ENCODE measurements at regions not wholly inside any gene's neighbourhood (a gene's known extent, or its start where the extent isn't known, plus 50 kb on each side); places are given as distances from the start of the nearest gene placed in this dataset.

DNA sequence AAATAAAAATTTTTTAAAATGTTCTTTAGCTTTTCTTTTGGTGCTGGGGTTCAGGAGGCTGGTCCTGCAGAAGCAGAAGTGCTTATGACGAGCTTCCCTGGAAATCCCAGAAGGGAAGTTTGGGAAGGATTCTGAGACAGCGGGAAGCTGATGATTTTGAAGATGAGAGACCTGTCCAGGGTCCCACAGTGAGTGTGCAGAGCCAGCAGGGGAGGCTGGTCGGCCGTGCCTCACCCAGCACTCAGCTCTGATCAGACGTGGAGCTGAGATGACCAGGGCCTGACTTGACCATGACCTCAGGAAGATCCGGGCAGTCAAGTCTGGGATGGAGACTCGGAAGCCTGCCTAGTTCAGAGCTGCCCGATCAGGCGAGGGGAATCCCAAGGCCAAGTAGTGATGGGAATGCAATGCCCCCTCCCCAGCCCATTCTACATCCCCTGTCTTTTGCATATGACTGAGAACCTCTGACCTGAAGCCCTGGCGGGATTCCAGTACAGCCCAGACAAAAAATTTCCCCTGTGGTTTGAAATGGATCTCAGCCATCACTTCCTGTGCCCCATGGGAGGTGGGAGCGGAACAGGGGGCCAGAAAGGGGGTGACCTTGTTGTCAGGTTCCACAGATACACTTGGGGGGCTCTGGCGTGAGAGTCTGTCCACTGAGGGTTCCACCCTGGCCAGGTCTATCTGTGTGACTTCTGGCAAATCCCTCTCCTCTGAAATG is 96.8 kb upstream of the RUNX3 start:
- in situ Hi-C loops (cut with MboI; ENCODE audit: low sequenced_read_pairs) = no loop called here

DNA sequence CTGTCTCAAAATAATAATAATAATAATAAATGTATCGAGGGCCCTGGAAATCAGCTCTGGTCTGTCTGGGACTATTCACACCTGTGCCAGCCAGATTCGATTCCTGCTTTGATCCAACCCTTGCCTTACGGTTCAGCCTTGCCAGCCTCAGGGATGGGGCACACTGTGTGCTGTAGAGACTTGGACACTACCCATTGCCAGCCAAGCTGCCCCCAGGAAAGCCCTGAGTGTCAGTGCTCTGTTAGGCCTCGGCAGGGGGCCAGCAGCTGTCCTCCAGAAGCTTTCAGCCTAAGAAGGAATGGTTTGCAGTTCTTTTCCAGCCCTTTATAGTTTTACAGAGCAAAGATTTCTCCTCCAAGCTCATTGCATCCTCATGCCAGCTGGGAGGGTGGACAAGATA is 96.2 kb upstream of the RUNX3 start:
- in situ Hi-C loops (cut with MboI; ENCODE audit: low sequenced_read_pairs) = no loop called here

- in situ Hi-C loops (cut with MboI; ENCODE audit: low sequenced_read_pairs) = no loop called here
Measured at GRCh38 chr1:25024615-25025350, 94.7 kb upstream of the RUNX3 start.

DNA sequence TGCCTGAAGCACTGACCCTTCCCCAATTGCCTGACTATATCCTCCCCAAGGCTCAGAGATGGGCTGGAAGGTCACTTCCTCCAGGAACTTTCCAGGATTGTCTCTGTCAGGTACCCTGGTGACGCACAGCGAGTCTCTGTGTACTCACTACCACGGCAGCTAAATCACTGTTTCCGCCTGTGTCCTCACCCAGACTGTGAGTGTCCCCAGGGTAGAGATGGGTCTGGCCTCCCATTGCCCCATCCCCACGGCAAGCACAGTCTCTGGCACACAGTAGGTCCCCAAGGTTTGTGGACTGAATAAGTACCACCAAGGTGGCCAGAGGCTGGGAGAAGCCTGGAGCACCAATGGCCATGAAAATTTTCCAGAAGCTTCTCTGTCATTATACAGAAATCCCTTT is 93.8 kb upstream of the RUNX3 start:
- in situ Hi-C loops (cut with MboI; ENCODE audit: low sequenced_read_pairs) = no loop called here

- in situ Hi-C loops (cut with MboI; ENCODE audit: low sequenced_read_pairs) = no loop called here
Measured at GRCh38 chr1:25023190-25023578, 93.1 kb upstream of the RUNX3 start.

DNA sequence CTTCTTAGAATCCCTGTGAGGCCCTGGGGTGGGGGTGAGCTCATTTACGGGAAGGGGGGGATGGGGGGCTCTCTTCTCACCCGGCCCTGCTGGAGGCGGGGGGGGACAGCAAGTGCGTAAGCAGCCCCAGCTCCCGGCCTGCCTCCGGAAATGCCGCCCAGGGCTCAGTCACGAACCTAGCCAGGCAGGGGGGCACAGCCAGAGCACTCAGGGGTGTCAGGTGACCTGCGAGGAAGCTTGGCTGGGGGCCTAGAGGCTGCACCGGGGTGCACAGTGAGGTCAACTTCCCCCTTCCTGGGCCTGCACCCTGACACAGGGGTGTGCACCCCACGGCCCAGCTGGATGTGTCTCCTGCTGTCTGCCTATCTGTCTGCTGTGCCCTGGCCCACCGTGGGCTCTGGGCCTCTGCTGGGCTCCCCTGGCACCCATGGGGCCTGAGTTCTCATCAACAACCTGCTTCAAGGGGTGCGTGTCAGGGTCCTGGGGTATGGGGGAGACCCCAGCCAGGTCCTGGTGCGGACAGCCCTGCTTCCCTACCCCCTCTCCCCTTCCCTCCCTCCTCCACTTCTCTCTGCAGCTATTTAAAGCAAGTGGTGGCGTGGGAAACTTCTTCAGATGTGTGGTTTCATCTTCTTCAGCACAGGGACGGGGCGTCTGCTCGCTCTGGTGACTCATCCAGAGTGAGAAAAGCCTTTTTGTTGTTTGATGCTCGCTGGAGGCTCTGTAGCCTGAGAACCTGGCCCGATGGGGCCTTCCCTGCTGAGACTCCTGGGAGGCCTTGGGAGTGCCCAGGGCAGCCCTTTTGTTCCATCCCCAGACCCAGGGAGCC is 92.5 kb upstream of the RUNX3 start:
- in situ Hi-C loops (cut with MboI; ENCODE audit: low sequenced_read_pairs) = no loop called here

- in situ Hi-C loops (cut with MboI; ENCODE audit: low sequenced_read_pairs) = no loop called here
Measured at GRCh38 chr1:25021591-25022215, 91.6 kb upstream of the RUNX3 start.

DNA sequence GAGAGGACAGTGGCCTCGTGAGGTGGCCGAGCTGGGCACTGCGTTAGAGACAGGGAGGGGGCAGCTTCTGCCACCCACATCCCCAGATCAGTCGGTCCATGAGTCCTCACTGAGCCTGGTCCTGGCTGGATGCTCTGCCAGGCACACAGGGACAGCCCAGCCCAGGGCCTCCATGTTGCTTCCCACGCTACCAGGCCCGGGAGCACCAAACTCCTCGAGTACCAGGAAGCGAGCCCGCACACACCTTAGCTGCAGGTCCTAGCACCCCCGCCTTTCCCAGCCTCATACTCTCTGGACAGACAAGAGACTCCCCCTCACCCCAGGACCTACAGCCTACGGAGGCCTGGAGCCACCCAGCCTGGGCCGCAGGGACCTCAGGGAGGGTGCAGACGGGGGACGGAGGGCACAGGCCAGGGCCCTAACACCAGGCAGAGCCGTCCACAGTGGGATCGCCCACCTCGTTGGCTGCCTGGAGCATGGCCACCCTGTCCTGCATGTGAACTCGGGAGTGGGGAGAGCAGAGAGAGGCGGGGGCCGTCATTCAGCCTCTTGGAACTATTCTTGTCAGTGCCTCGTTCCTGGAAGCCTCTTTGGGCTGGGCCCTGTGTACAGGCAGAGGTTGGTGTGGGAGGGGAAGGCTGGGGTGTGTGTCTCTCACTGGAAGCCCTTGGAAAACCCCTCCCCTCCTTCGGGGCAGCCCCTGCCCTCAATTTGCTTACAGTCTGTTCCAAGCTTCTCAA is 90.9 kb upstream of the RUNX3 start:
- in situ Hi-C loops (cut with MboI; ENCODE audit: low sequenced_read_pairs) = no loop called here

- in situ Hi-C loops (cut with MboI; ENCODE audit: low sequenced_read_pairs) = no loop called here
Measured at GRCh38 chr1:25020173-25020845, 90.2 kb upstream of the RUNX3 start.

DNA sequence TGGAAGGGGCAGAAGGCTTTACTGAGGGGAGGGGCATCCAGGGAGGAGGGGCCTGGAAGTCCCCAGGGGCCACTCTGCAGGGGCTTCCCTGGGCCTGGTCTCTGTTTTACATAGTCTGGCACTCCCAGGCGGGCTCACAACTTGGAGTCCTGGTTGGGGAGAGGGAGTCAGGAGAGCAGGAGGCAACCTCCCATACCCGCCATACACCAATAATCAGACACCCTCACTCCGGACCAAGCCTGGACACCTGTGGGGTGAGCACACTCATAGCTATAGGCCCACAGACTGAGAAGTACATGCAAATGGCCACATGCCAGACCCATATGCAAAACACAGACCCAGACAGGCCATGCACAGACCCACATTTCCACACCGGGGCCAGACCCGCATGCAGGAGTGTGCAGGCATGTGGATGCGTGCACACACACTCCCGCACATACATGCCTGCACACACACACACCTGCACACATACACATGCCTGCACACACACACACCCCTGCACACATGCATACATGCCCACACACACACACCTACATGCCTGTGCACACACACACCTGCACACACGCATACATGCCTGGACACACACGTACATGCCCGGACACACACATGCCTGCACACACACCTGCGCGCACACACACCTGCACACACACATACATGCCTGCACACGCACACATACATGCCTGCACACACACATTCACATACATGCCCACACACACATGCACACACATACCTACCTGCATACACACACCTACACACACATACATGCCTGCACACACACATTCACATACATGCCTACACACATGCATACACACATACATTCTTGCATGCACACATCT is 89.5 kb upstream of the RUNX3 start:
- in situ Hi-C loops (cut with MboI; ENCODE audit: low sequenced_read_pairs) = no loop called here

GRCh38 chr1:25018943-25019336 is 88.9 kb upstream of the RUNX3 start:
- in situ Hi-C loops (cut with MboI; ENCODE audit: low sequenced_read_pairs) = no loop called here

DNA sequence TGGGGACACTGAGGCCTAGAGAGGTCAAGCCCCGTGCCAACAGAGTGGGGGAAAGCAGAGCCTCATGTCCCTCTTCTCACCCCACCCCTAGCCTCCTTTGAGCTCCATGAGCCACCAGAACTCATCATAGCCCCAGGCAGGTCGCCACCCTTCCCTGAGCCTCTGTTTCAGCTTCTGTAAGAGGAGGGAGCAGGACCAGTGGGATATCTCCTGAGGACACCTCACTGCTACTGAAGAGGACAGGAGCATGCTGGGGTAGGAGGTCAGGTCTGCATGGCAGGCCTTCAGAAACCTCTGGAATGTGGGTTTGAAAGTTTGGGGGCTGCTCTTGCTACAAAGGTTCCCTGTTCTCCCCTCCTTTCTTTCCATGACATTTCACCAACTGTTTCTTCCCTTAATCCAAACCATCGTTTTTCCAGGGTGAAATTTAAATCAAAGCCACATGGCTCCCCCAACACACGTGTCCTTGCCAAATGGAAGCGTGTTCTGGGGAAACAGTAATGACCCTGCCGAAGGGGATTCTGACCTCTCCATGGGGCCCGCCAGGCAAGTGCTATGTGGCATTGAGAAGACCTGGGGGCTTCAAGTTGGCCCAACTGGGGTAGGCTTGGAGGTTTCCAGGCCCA is 88.1 kb upstream of the RUNX3 start:
- in situ Hi-C loops (cut with MboI; ENCODE audit: low sequenced_read_pairs) = no loop called here

DNA sequence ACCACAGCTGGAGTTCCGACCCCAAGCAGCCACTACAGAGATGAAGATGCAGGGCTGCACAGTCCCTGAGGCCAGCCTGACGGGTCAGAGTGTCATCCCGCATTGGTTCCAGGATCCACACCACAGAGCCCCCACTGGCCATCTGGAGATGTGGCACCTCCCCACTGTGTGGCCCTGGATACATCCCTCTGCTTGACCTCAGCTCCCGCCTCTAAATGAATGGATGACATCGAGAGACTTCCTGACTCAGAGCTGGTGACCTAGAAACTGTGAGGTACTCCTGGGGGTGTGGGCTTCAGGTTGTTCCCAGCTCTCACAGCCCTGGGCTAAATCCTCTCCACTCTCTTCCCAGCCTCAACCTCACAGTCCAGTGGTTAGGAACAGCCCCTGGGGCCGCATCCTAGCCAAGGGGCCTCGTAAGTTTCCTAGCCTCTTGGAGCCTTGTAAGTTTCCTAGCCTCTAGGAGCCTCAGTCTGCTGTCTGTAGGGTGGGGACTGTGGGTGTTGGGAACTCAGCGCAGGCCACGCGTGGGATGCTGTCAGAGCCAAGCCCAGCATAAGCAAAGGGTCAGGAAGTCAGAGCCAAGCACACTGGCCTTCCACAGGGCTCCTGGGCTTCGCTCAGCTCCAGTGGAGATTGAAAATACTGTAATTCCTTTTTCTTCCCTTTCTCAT is 87.5 kb upstream of the RUNX3 start:
- in situ Hi-C loops (cut with MboI; ENCODE audit: low sequenced_read_pairs) = no loop called here

DNA sequence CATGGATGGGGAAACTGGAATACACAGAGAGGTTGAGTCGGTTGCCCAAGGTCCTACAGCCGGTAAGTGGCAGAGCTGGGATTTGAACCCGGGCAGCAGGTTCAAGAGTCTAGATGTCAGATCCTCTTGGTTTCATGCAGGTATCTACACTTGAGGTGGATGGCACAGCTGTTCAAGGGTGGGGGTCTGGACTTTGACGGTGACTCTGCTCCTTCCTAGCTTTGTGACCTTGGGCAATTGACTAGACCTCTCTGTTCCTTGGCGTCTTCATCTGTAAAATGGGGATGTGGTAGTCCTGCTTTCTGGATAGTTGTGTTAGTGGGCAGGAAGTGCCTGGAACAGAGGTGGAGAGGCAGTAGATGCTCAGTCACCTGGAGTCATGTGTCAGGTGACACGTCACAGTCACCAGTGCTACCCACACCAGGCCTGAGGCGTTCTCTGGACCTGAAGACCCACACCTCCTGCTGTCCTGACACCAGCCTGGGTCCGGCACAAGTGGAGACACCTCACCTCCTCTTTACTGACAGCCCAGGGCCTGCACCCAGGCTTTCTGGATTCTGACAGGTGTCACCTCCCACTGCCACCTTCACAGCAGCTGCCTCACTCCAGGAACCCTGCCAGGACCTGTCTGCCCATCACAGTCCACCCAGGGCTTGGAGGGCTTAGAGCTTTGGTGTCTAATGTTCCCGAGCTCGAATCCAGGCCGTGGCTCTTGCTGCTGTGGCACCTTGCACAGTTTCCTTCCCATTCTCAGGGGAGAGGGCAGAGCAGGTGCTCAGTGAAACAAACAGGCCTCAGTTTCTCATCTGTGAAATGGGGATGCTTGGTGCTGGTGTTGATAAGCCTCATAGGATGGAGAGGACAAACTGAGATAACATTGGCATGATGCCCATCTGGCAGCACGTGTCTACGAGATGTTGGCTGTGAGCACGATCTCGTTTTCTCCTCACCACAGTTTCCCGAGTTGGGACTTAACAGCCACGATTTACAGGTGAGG is 83.2 kb upstream of the RUNX3 start:
- in situ Hi-C loops (cut with MboI; ENCODE audit: low sequenced_read_pairs) = no loop called here

DNA sequence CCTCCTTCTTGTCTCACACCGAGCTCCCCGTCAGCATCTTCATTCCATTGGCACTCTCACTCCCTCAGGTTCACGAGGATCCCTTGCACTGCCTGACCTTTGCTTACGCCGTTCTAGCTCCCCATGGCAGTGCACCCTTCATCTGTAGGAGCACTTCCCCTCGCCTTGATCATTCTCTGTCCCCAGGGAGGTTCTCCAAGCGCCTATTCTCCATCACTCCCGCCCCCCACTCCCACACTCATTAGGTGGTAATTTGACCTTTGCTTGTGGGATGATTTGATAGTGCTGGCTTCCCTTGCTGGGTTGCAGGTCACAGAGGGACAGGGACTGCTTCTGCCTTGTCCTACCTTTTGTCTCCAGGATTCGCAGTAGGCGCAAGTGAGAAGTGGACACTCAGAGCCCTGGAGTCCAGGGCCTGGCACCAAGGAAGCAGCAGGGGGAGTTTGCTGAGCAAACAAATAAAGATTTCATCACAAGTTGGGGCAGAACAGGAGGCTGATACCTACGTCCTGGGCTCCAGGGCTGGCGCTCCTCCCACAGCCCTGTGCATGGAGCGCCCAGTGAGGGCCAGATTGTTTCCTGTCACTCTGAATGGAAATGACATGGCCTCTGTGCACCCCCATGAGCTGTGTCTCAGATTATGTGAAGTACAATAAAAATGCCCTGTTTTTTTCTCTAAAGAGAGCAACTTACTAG is 82.0 kb upstream of the RUNX3 start:
- in situ Hi-C loops (cut with MboI; ENCODE audit: low sequenced_read_pairs) = no loop called here

DNA sequence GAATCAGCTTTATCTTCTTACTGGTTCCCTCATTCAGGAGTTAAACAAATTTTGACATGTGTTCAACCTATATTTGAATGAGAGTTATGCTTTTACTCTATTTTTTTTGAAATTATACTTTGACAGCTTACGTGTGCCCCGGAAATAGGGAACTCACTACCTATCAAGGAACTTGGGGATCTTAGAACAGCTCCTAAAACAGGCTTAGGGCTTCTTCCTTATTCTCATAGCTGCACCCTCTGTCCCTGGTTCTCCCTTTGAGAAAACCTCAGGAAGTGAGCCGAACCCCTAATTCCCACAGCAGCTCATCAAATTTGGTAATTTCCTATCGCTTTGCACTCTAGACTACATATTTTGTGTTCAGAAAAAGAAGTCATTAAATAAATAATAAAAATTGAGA is 81.2 kb upstream of the RUNX3 start:
- in situ Hi-C loops (cut with MboI; ENCODE audit: low sequenced_read_pairs) = no loop called here
